B cell (primary cell): ENCODE measurements at regions not wholly inside any gene's neighbourhood (a gene's known extent, or its start where the extent isn't known, plus 50 kb on each side); places are given as distances from the start of the nearest gene placed in this dataset.

Experiments used
- ATAC-seq: fragments of 200-7000 bp; cut with Tn5 transposase; one replicate; pipeline ENCODE4 v1.10.0; 2021; ENCODE audit warnings: low read depth, mild to moderate bottlenecking, moderate number of reproducible peaks, moderate library complexity
- CTCF ChIA-PET: fragments of 350-600 bp; sonication (Branson Sonifier 250); formaldehyde crosslinking; loops from one replicate; lab custom pipeline; 2021; ENCODE audit warnings: antibody characterized with exemption, inconsistent platforms; lab: Charles Lee
- POLR2A ChIA-PET: fragments of 350-600 bp; sonication (Branson Sonifier 250); formaldehyde crosslinking; loops from one replicate; lab custom pipeline; 2021; ENCODE audit warnings: antibody characterized with exemption; lab: Charles Lee
- DNase-seq: peaks from one replicate; pipeline ENCODE4 v3.0.0; 2013
- H2AFZ ChIP-seq: 2 replicates; pipeline ENCODE4 v1.6.1; 2012; ENCODE audit warnings: mild to moderate bottlenecking, low read depth, low read length; ENCODE audit not compliant: insufficient read depth, poor library complexity, severe bottlenecking
- H3K27ac ChIP-seq, 2 donors: 1 replicate in 1 of 2; 2 replicates in 1 of 2; pipeline ENCODE4 v1.5.1; 2012 to 2013; ENCODE audit warnings: low read length in 2 of 2, mild to moderate bottlenecking in 2 of 2, moderate library complexity in 1 of 2
- H3K27me3 ChIP-seq, 4 experiments: fragments of 200-600 bp in 1 of 4; sonication (generic) in 1 of 4; replicated peaks in 1 of 4; 1 replicate in 2 of 4; 2 replicates in 2 of 4; pipeline versions ENCODE4 v1.6.1 to v1.7.0; 2013 to 2016; ENCODE audit warnings: low read length in 3 of 4, mild to moderate bottlenecking in 2 of 4, mixed read lengths in 1 of 4, moderate library complexity in 1 of 4; ENCODE audit not compliant: insufficient read depth in 4 of 4, control insufficient read depth in 3 of 4; ENCODE audit errors: control extremely low read depth in 1 of 4
- H3K36me3 ChIP-seq, 2 experiments: replicated peaks in 1 of 2; 1 replicate in 1 of 2; 2 replicates in 1 of 2; pipeline versions ENCODE4 v1.6.1 to v1.7.1; 2013; ENCODE audit warnings: low read length in 1 of 2; ENCODE audit not compliant: insufficient read depth in 2 of 2, control insufficient read depth in 1 of 2; ENCODE audit errors: control extremely low read depth in 1 of 2, extremely low read depth in 1 of 2
- H3K4me1 ChIP-seq, 2 donors: fragments of 200-600 bp in 1 of 2; sonication (generic) in 1 of 2; 1 replicate in 1 of 2; 2 replicates in 1 of 2; pipeline versions ENCODE4 v1.5.1 to v1.6.1; 2013 to 2017; ENCODE audit warnings: low read length in 2 of 2; ENCODE audit not compliant: control insufficient read depth in 2 of 2, insufficient read depth in 2 of 2
- H3K4me2 ChIP-seq: replicated peaks from 2 replicates; pipeline ENCODE3; 2012; ENCODE audit warnings: mild to moderate bottlenecking, low read depth, low read length; ENCODE audit not compliant: poor library complexity, severe bottlenecking
- H3K4me3 ChIP-seq, 5 experiments: fragments of 200-600 bp in 1 of 5; sonication (generic) in 1 of 5; 1 replicate in 3 of 5; 2 replicates in 2 of 5; pipeline versions ENCODE4 v1.5.1 to v1.7.0; 2011 to 2016; ENCODE audit warnings: low read length in 4 of 5, mild to moderate bottlenecking in 4 of 5, low read depth in 2 of 5, control low read depth in 1 of 5, moderate library complexity in 1 of 5; ENCODE audit not compliant: insufficient read depth in 1 of 5; ENCODE audit errors: control extremely low read depth in 1 of 5, extremely low read depth in 1 of 5
- H3K79me2 ChIP-seq: fragments of 200-600 bp; sonication (generic); one replicate; pipeline ENCODE4 v1.6.0; 2016; ENCODE audit warnings: low read length; ENCODE audit not compliant: control insufficient read depth, insufficient read depth
- H3K9ac ChIP-seq: fragments of 200-600 bp; sonication (generic); 2 replicates; pipeline ENCODE4 v1.6.1; 2017; ENCODE audit warnings: mild to moderate bottlenecking, low read length, moderate library complexity
- H3K9me3 ChIP-seq, 3 donors: one replicate each; pipeline versions ENCODE4 v1.6.1 to v1.7.1; 2013; ENCODE audit warnings: low read length in 2 of 3; ENCODE audit not compliant: control insufficient read depth in 2 of 3, insufficient read depth in 1 of 3; ENCODE audit errors: control extremely low read depth in 1 of 3
- H4K20me1 ChIP-seq: 2 replicates; pipeline ENCODE4 v1.6.0; 2012; ENCODE audit warnings: mild to moderate bottlenecking, low read length; ENCODE audit not compliant: insufficient read depth, control insufficient read depth, poor library complexity, severe bottlenecking
- H3K27ac Mint-ChIP-seq: one replicate; pipeline ENCODE4 v1.8.0; 2021; ENCODE audit warnings: mixed read lengths
- H3K27me3 Mint-ChIP-seq: one replicate; pipeline ENCODE4 v1.8.0; 2021; ENCODE audit warnings: mixed read lengths
- H3K4me1 Mint-ChIP-seq: one replicate; pipeline ENCODE4 v1.8.0; 2021; ENCODE audit warnings: mixed read lengths
- H3K4me3 Mint-ChIP-seq: one replicate; pipeline ENCODE4 v1.8.0; 2021; ENCODE audit warnings: mixed read lengths
- H3K9me3 Mint-ChIP-seq: one replicate; pipeline ENCODE4 v1.8.0; 2022; ENCODE audit warnings: mixed read lengths; ENCODE audit not compliant: insufficient read depth
- CTCF ChIP-seq: fragments of 200-600 bp; IDR thresholded peaks from one replicate; pipeline ENCODE4 v1.8.0; 2022; ENCODE audit warnings: antibody characterized with exemption, mild to moderate bottlenecking
- EZH2 ChIP-seq: IDR thresholded peaks from 2 replicates; pipeline ENCODE4 v1.6.1; 2012; ENCODE audit warnings: borderline replicate concordance, low read depth, mild to moderate bottlenecking, moderate library complexity, low read length; ENCODE audit not compliant: insufficient read depth, poor library complexity, severe bottlenecking
- WGBS: methylation state at CpG from one replicate; pipeline ENCODE4 v1.1.5; 2013; ENCODE audit warnings: missing lambda C conversion rate; ENCODE audit not compliant: insufficient coverage; 5-methylcytosine and 5-hydroxymethylcytosine counted together
- intact Hi-C: fragments of 100-400 bp; cut with micrococcal nuclease; formaldehyde crosslinking; loops from one replicate; pipeline ENCODE4 v1.10.0; 2022

DNA sequence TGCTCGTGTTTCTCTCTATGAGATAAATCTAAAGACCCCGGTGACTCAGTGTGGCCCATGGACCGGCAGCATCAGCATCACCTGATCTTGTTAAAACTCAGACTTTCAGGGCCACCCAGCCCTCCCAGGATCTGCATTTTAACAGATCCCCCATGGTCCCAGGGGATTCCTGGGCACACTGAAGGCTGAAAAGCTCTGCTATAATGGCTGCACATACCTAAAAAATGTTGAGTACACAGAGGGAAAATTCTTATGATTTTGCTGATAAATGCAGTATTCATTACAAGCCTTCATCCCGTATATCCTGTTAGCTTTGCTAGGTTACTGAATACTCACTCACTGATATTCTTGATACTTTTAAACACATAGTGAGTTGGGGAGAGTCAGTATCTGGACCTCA, 200.5 kb downstream of the MYLK4 start:
- no peak overlapping the region for H2AFZ ChIP-seq
- Mint-ChIP-seq H3K4me1 (no peaks in the 10 kb centered on the region), H3K4me3 (no peak overlapping the region), H3K9me3 (no peaks in the 10 kb centered on the region), H3K27ac (no peak overlapping the region), H3K27me3 (peaks cover 51% of the 10 kb centered on the region)
- H4K20me1 ChIP-seq: no peaks in the 10 kb centered on the region
- intact Hi-C loops: no loop called here
- ATAC-seq (no peak), DNase-seq (no peak)
- WGBS: 87% methylated on average over 3 of the region's 4 CpGs
- peaks cover 0 to 3% (median 0%) of the 10 kb centered on the region in 3 donors for H3K9me3 ChIP-seq
- no peak overlapping the region for H3K27ac ChIP-seq
- peaks cover 0 to 20% (median 4%) of the 10 kb centered on the region in 4 experiments for H3K27me3 ChIP-seq
- CTCF ChIA-PET: no interaction called here
- H3K79me2 ChIP-seq: no peaks in the 10 kb centered on the region
- H3K4me3 ChIP-seq: no peak overlapping the region
- no peak overlapping the region for H3K4me2 ChIP-seq
- POLR2A ChIA-PET: no interaction called here
- H3K9ac ChIP-seq: no peak overlapping the region
- no peaks in the 10 kb centered on the region for H3K4me1 ChIP-seq
- TF ChIP-seq CTCF: no peak
- no peak for TF ChIP-seq EZH2
- H3K36me3 ChIP-seq: no peaks in the 10 kb centered on the region

- no peak overlapping the region for H3K9ac ChIP-seq
- WGBS: 83% methylated on average over 1 of the region's 3 CpGs
- H3K4me1 ChIP-seq: no peaks in the 10 kb centered on the region
- POLR2A ChIA-PET: no interaction called here
- no peaks in the 10 kb centered on the region for H4K20me1 ChIP-seq
- H3K4me1 Mint-ChIP-seq: no peaks in the 10 kb centered on the region
- peaks cover 50% of the 10 kb centered on the region for H3K27me3 Mint-ChIP-seq
- no peak overlapping the region for H3K27ac ChIP-seq
- H3K4me2 ChIP-seq: no peak overlapping the region
- intact Hi-C loops: no loop called here
- H3K9me3 ChIP-seq: peaks cover 0 to 6% (median 0%) of the 10 kb centered on the region in 3 donors
- no peaks in the 10 kb centered on the region for H3K36me3 ChIP-seq
- no peak overlapping the region for H3K4me3 Mint-ChIP-seq
- no peak overlapping the region for H3K4me3 ChIP-seq
- no peak overlapping the region for H2AFZ ChIP-seq
- CTCF ChIA-PET: no interaction called here
- H3K27me3 ChIP-seq: peaks cover 0 to 20% (median 5%) of the 10 kb centered on the region in 4 experiments
- DNase-seq: no peak
- H3K9me3 Mint-ChIP-seq: no peaks in the 10 kb centered on the region
- no peak for TF ChIP-seq CTCF
- TF ChIP-seq EZH2: no peak
- no peak for ATAC-seq
- no peaks in the 10 kb centered on the region for H3K79me2 ChIP-seq
- H3K27ac Mint-ChIP-seq: no peak overlapping the region
Measured at GRCh38 chr6:2549834-2550233, 200.9 kb downstream of the MYLK4 start.
